Urinary bladder (tissue), 3 donors: ENCODE measurements at regions not wholly inside any gene's neighbourhood (a gene's known extent, or its start where the extent isn't known, plus 50 kb on each side); places are given as distances from the start of the nearest gene placed in this dataset.

Source experiments
- DNase-seq: peaks from one replicate; pipeline ENCODE4 v3.0.0-alpha.2; 2015; ENCODE audit errors: extremely low spot score
- H3K27ac ChIP-seq: one replicate; pipeline ENCODE4 v1.5.1; 2013; ENCODE audit warnings: low read depth, mild to moderate bottlenecking, moderate library complexity
- H3K36me3 ChIP-seq: one replicate; pipeline ENCODE4 v1.6.1; 2013; ENCODE audit warnings: mild to moderate bottlenecking, moderate library complexity; ENCODE audit not compliant: insufficient read depth
- H3K4me1 ChIP-seq: one replicate; pipeline ENCODE4 v1.6.1; 2013; ENCODE audit warnings: mild to moderate bottlenecking, moderate library complexity; ENCODE audit not compliant: insufficient read depth
- H3K4me3 ChIP-seq: one replicate; pipeline ENCODE4 v1.5.1; 2013; ENCODE audit warnings: low read depth, low read length
- WGBS: extraction: QIAGEN DNeasy Blood & Tissue Kit; methylation state at CpG from one replicate; pipeline ENCODE4 v1.1.7; 2013; 5-methylcytosine and 5-hydroxymethylcytosine counted together
- donor health status: healthy with polysubstance abuse.
- donor health status: healthy.

DNA sequence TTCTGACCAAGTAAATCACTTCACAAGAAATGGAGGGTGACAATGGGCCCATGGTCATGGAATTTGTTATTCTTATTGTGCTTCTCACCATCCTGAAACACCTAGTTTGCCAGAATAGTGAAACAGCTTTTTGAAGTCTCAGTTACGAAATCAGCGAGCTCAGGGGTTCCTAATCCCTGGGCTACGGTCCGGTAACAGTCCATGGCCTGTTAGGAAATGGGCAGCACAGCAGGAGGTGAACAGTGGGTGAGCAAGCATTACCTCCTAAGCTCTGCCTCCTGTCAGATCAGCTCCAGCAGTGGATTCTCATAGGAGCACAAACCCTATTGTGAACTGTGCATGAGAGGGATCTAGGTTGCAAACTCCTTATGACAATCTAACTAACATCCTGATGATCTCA is 1356.3 kb downstream of the KCNT2 start:
- 93% methylated on average over 4 of the region's 4 CpGs for WGBS
- no peak overlapping the region for H3K27ac ChIP-seq
- no peak for DNase-seq

GRCh38 chr1:195243492-195243891 is 1364.7 kb downstream of the KCNT2 start:
- Histone ChIP-seq H3K36me3 (no peaks in the 10 kb centered on the region), H3K4me1 (no peaks in the 10 kb centered on the region), H3K27ac (no peak overlapping the region), H3K4me3 (no peak overlapping the region)
- DNase-seq = no peak
- WGBS = 97% methylated on average over 3 of the region's 3 CpGs

More for the DNA sequence above, 1356.3 kb downstream of the KCNT2 start:
- no peak overlapping the region for H3K4me3 ChIP-seq
- H3K4me1 ChIP-seq = no peaks in the 10 kb centered on the region
- no peaks in the 10 kb centered on the region for H3K36me3 ChIP-seq

- no peak overlapping the region for H3K27ac ChIP-seq
- 85% methylated on average over 3 of the region's 3 CpGs for WGBS
- DNase-seq = no peak
- H3K36me3 ChIP-seq = no peaks in the 10 kb centered on the region
- H3K4me3 ChIP-seq = no peak overlapping the region
- no peaks in the 10 kb centered on the region for H3K4me1 ChIP-seq
These were observed 1367.2 kb downstream of the KCNT2 start for GRCh38 chr1:195241066-195241465.

- no peaks in the 10 kb centered on the region for H3K4me1 ChIP-seq
- H3K27ac ChIP-seq = no peak overlapping the region
- DNase-seq = no peak
- no peaks in the 10 kb centered on the region for H3K36me3 ChIP-seq
- WGBS = 98% methylated on average over 7 of the region's 7 CpGs
- no peak overlapping the region for H3K4me3 ChIP-seq
These were observed 1369.9 kb downstream of the KCNT2 start for GRCh38 chr1:195238313-195238712.

GRCh38 chr1:195236991-195237889 is 1371.0 kb downstream of the KCNT2 start:
- H3K4me3 ChIP-seq = no peak overlapping the region
- no peak for DNase-seq
- 70% methylated on average over 7 of the region's 7 CpGs for WGBS
- H3K27ac ChIP-seq = no peak overlapping the region
- H3K4me1 ChIP-seq = no peaks in the 10 kb centered on the region
- no peaks in the 10 kb centered on the region for H3K36me3 ChIP-seq

- no peak overlapping the region for H3K27ac ChIP-seq
- WGBS = 96% methylated on average over 22 of the region's 22 CpGs
- H3K4me1 ChIP-seq = no peaks in the 10 kb centered on the region
- no peak overlapping the region for H3K4me3 ChIP-seq
- H3K36me3 ChIP-seq = no peaks in the 10 kb centered on the region
- no peak for DNase-seq
These were observed 1389.6 kb downstream of the KCNT2 start for GRCh38 chr1:195218428-195219212.

GRCh38 chr1:195202241-195202640 is 1406.0 kb downstream of the KCNT2 start:
- DNase-seq = peak; percentile 18
- WGBS = 29% methylated on average over 4 of the region's 4 CpGs
- H3K27ac ChIP-seq = no peak overlapping the region

GRCh38 chr1:195200772-195201171 is 1407.5 kb downstream of the KCNT2 start:
- Histone ChIP-seq H3K4me3 (no peak overlapping the region), H3K4me1 (no peaks in the 10 kb centered on the region), H3K36me3 (no peaks in the 10 kb centered on the region), H3K27ac (no peak overlapping the region)
- DNase-seq = no peak
- WGBS = 98% methylated on average over 1 of the region's 1 CpG

More at GRCh38 chr1:195202241-195202640, 1406.0 kb downstream of the KCNT2 start:
- H3K4me1 ChIP-seq = no peaks in the 10 kb centered on the region
- H3K4me3 ChIP-seq = no peak overlapping the region
- no peaks in the 10 kb centered on the region for H3K36me3 ChIP-seq

DNA sequence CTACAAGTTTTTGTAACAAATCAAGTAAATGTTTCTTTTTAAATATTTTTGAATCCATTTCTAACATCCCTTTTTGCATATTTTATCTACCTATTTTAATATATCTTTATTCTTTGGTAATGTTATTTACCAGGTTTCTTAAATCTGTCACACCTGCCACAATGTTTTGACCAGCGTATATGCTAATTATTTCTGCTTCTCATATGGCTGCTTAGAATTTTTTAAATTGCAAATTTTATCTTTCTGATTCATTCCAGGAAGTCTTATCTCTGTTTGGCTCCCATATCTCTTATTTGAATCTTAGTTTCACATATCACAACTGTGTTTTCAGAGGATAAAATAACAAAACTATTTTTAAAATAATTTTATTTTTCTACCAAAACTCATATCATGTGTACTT is 1411.1 kb downstream of the KCNT2 start:
- H3K4me1 ChIP-seq = no peaks in the 10 kb centered on the region
- no peak overlapping the region for H3K4me3 ChIP-seq
- DNase-seq = no peak
- 71% methylated on average over 1 of the region's 1 CpG for WGBS
- no peak overlapping the region for H3K27ac ChIP-seq
- no peaks in the 10 kb centered on the region for H3K36me3 ChIP-seq

DNA sequence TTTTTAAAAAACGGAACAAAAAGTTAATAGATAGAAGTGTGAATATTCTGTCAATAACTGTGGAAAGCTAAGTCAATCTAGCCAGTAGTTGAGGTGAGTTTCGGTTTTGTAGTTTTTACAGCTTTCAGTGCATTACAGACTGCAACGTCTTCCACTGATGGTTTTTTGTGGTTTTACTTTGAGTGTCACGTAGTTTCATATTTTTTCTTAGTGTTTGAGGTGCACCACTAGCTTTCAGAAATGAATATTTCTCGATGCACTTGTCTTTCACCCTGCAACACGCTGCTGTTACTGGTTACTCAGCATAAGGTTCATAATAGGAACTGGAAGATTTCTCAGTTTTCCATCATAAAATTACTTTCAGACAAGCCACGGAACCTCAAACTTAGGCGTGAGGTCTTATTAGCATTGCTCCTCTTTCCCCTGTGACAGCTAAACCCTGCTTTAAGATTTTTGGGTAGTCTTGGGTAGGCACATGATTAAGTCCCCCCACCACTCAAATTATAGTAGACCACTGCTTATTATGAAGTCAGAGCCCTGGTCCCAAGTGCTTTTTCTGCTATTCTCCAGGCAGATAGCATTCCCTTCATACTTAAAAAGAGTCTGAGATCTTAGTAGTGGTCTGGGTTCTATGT is 1412.7 kb downstream of the KCNT2 start:
- DNase-seq = no peak
- WGBS = 84% methylated on average over 8 of the region's 8 CpGs
- Histone ChIP-seq H3K27ac (no peak overlapping the region), H3K4me3 (no peak overlapping the region), H3K4me1 (no peaks in the 10 kb centered on the region), H3K36me3 (no peaks in the 10 kb centered on the region)

- no peak for DNase-seq
- Histone ChIP-seq H3K4me3 (no peak overlapping the region), H3K36me3 (no peaks in the 10 kb centered on the region), H3K27ac (no peak overlapping the region), H3K4me1 (no peaks in the 10 kb centered on the region)
- 90% methylated on average over 3 of the region's 3 CpGs for WGBS
These were observed 1415.1 kb downstream of the KCNT2 start for GRCh38 chr1:195193134-195193533.

DNA sequence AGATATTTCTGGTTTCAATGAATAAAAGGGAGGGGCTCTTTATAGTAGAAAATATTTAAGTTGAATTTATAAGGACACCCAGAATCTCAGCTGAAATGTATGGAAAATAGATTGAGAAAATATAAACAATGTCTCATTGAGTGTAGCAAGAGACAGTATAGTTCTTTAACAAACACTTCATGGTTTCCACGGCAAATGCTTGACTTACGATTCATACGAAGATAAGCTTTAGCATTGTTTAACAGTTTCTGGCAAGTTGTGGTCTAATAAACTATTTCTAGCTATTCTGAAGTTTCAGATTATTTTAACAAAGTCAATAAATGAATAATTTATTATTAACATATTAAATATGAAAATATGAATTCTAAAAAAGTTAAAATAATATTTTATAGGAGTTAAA is 1419.4 kb downstream of the KCNT2 start:
- Histone ChIP-seq H3K4me3 (no peak overlapping the region), H3K4me1 (no peaks in the 10 kb centered on the region), H3K27ac (no peak overlapping the region), H3K36me3 (no peaks in the 10 kb centered on the region)
- WGBS = 20% methylated on average over 3 of the region's 3 CpGs
- no peak for DNase-seq

DNA sequence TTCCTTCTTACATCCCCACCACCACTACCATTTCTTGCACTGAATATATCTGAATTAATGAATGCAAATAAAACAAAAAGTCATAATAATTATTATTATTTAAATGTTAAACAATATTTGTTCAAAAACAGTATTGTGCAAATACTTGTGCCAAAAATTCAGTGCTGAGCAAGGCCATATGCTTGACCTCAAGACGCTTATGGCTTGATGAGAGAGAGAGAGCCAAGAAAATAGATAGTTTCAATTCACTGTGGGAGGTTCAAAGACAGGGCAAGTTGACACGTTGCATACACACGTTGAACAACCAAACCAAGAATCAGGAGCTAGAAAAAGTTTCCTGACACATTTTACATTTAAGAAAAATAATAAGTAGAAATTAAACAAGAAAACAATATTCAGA is 1421.7 kb downstream of the KCNT2 start:
- no peak for DNase-seq
- Histone ChIP-seq H3K4me3 (no peak overlapping the region), H3K4me1 (no peaks in the 10 kb centered on the region), H3K27ac (no peak overlapping the region), H3K36me3 (no peaks in the 10 kb centered on the region)
- WGBS = 62% methylated on average over 3 of the region's 3 CpGs
